Mesenchymal stem cell (in vitro differentiated cells and primary cell): ENCODE measurements at regions not wholly inside any gene's neighbourhood (a gene's known extent, or its start where the extent isn't known, plus 50 kb on each side); places are given as distances from the start of the nearest gene placed in this dataset.

ENCODE experiments used
- DNase-seq: peaks from one replicate; pipeline ENCODE4 v3.0.0-alpha.2; 2013
- H2AFZ ChIP-seq: one replicate; pipeline ENCODE4 v1.6.1; 2013; ENCODE audit warnings: low read depth, mild to moderate bottlenecking, control low read depth, inconsistent platforms, low read length, moderate library complexity
- H2AK5ac ChIP-seq: 2 replicates; pipeline ENCODE4 v1.6.1; 2013; ENCODE audit warnings: low read length, moderate library complexity, mild to moderate bottlenecking, inconsistent platforms; ENCODE audit not compliant: severe bottlenecking
- H2BK120ac ChIP-seq: one replicate; pipeline ENCODE4 v1.6.1; 2013; ENCODE audit warnings: low read depth, mild to moderate bottlenecking, inconsistent platforms, low read length, moderate library complexity
- H2BK12ac ChIP-seq, 2 experiments: one replicate each; pipeline ENCODE4 v1.6.1; 2013; ENCODE audit warnings: inconsistent platforms in 2 of 2, low read length in 2 of 2, mild to moderate bottlenecking in 2 of 2, moderate library complexity in 2 of 2, control low read depth in 1 of 2
- H2BK15ac ChIP-seq: one replicate; pipeline ENCODE4 v1.6.1; 2013; ENCODE audit warnings: mild to moderate bottlenecking, low read depth, inconsistent platforms; ENCODE audit not compliant: poor library complexity, severe bottlenecking
- H2BK5ac ChIP-seq: 2 replicates; pipeline ENCODE4 v1.6.1; 2013; ENCODE audit warnings: low read depth, mild to moderate bottlenecking, low read length, control low read depth, inconsistent platforms; ENCODE audit not compliant: poor library complexity, severe bottlenecking
- H3K14ac ChIP-seq, 2 experiments: one replicate each; pipeline ENCODE4 v1.6.1; 2013; ENCODE audit warnings: inconsistent platforms in 2 of 2, low read length in 2 of 2, control low read depth in 1 of 2, mild to moderate bottlenecking in 1 of 2, moderate library complexity in 1 of 2
- H3K18ac ChIP-seq, 2 experiments: one replicate each; pipeline ENCODE4 v1.6.1; 2013; ENCODE audit warnings: inconsistent platforms in 2 of 2, low read length in 2 of 2, control low read depth in 1 of 2, low read depth in 1 of 2, mild to moderate bottlenecking in 1 of 2
- H3K23ac ChIP-seq, 2 experiments: one replicate each; pipeline ENCODE4 v1.6.1; 2013; ENCODE audit warnings: inconsistent platforms in 2 of 2, low read length in 2 of 2, mild to moderate bottlenecking in 2 of 2, moderate library complexity in 2 of 2, control low read depth in 1 of 2
- H3K27ac ChIP-seq: 2 replicates; pipeline ENCODE4 v1.5.1; 2013; ENCODE audit warnings: mild to moderate bottlenecking, moderate library complexity, low read length, control low read depth, inconsistent platforms; ENCODE audit not compliant: poor library complexity, severe bottlenecking
- H3K27me3 ChIP-seq, 2 experiments: 2 replicates each; pipeline versions ENCODE4 v1.6.1 to v1.7.0; 2013; ENCODE audit warnings: low read length in 2 of 2, mild to moderate bottlenecking in 2 of 2, moderate library complexity in 2 of 2, control low read depth in 1 of 2, inconsistent platforms in 1 of 2; ENCODE audit not compliant: control insufficient read depth in 1 of 2, insufficient read depth in 1 of 2
- H3K36me3 ChIP-seq, 2 experiments: 2 replicates each; pipeline versions ENCODE4 v1.6.1 to v1.7.0; 2013; ENCODE audit warnings: low read length in 2 of 2, control low read depth in 1 of 2, inconsistent platforms in 1 of 2, low read depth in 1 of 2, mild to moderate bottlenecking in 1 of 2; ENCODE audit not compliant: insufficient read depth in 2 of 2, control insufficient read depth in 1 of 2
- H3K4ac ChIP-seq, 2 experiments: one replicate each; pipeline ENCODE4 v1.6.1; 2013; ENCODE audit warnings: inconsistent platforms in 2 of 2, low read length in 2 of 2, mild to moderate bottlenecking in 2 of 2, moderate library complexity in 2 of 2, control low read depth in 1 of 2, low read depth in 1 of 2
- H3K4me1 ChIP-seq: 2 replicates; pipeline ENCODE4 v1.6.1; 2013; ENCODE audit warnings: low read depth, low read length, control low read depth; ENCODE audit not compliant: control insufficient read depth, insufficient read depth
- H3K4me2 ChIP-seq: 2 replicates; pipeline ENCODE4 v1.6.1; 2013; ENCODE audit warnings: low read length, mild to moderate bottlenecking, inconsistent platforms; ENCODE audit not compliant: poor library complexity, severe bottlenecking
- H3K4me3 ChIP-seq, 2 experiments: 2 replicates each; pipeline versions ENCODE4 v1.5.1 to v1.7.0; 2013; ENCODE audit warnings: low read length in 2 of 2, mild to moderate bottlenecking in 2 of 2, control low read depth in 1 of 2, low read depth in 1 of 2; ENCODE audit not compliant: insufficient read depth in 1 of 2
- H3K79me1 ChIP-seq: replicated peaks from 2 replicates; pipeline ENCODE4 v1.6.1; 2013; ENCODE audit warnings: mild to moderate bottlenecking, control low read depth, low read length, inconsistent platforms; ENCODE audit not compliant: poor library complexity, severe bottlenecking
- H3K9ac ChIP-seq: 2 replicates; pipeline ENCODE4 v1.7.0; 2013; ENCODE audit warnings: mild to moderate bottlenecking, low read length, moderate library complexity
- H3K9me3 ChIP-seq: 2 replicates; pipeline ENCODE4 v1.7.0; 2013; ENCODE audit warnings: mild to moderate bottlenecking, low read length; ENCODE audit not compliant: control insufficient read depth
- H4K8ac ChIP-seq: one replicate; pipeline ENCODE4 v1.6.1; 2013; ENCODE audit warnings: inconsistent platforms, mild to moderate bottlenecking, low read length, moderate library complexity
- H4K91ac ChIP-seq: one replicate; pipeline ENCODE4 v1.6.1; 2013; ENCODE audit warnings: mild to moderate bottlenecking, low read length, inconsistent platforms
- WGBS: methylation state at CpG from one replicate; pipeline ENCODE4 v1.1.7; 2013; ENCODE audit warnings: mixed read lengths; 5-methylcytosine and 5-hydroxymethylcytosine counted together

- H3K4me1 ChIP-seq, result no peaks in the 10 kb centered on the region
- H3K27ac ChIP-seq, result no peak overlapping the region
- no peak overlapping the region for H3K4me3 ChIP-seq
- H4K8ac ChIP-seq, result no peak overlapping the region
- no peak overlapping the region for H3K9ac ChIP-seq
- H3K79me1 ChIP-seq, result no peaks in the 10 kb centered on the region
- H3K27me3 ChIP-seq, result peaks cover 0 to 5% of the 10 kb centered on the region in 2 experiments
- no peak overlapping the region for H2BK15ac ChIP-seq
- no peaks in the 10 kb centered on the region for H3K36me3 ChIP-seq
- no peak for DNase-seq
- no peak overlapping the region for H2BK12ac ChIP-seq
- H4K91ac ChIP-seq, result no peak overlapping the region
- H2AK5ac ChIP-seq, result no peak overlapping the region
- no peak overlapping the region for H3K14ac ChIP-seq
- no peak overlapping the region for H3K18ac ChIP-seq
- H2AFZ ChIP-seq, result no peak overlapping the region
- no peak overlapping the region for H3K4me2 ChIP-seq
- H2BK5ac ChIP-seq, result no peak overlapping the region
- H3K9me3 ChIP-seq, result no peaks in the 10 kb centered on the region
- H3K4ac ChIP-seq, result no peak overlapping the region
- no peak overlapping the region for H2BK120ac ChIP-seq
- H3K23ac ChIP-seq, result no peak overlapping the region
Observed at GRCh38 chr7:27344471-27344870, 101.9 kb downstream of the EVX1 start.

GRCh38 chr7:27345164-27345887, 102.7 kb downstream of the EVX1 start:
- Histone ChIP-seq H3K4me2 (no peak overlapping the region), H3K27ac (no peak overlapping the region), H2BK120ac (no peak overlapping the region), H4K91ac (no peak overlapping the region), H2BK5ac (no peak overlapping the region), H3K9ac (no peak overlapping the region), H3K4ac (no peak overlapping the region), H2BK15ac (no peak overlapping the region), H3K14ac (no peak overlapping the region), H3K4me1 (no peaks in the 10 kb centered on the region), H3K23ac (no peak overlapping the region), H3K18ac (no peak overlapping the region), H3K79me1 (no peaks in the 10 kb centered on the region), H3K36me3 (no peaks in the 10 kb centered on the region), H3K27me3 (peaks cover 0 to 11% of the 10 kb centered on the region in 2 experiments), H2AK5ac (no peak overlapping the region), H4K8ac (no peak overlapping the region), H2AFZ (no peak overlapping the region), H2BK12ac (no peak overlapping the region), H3K4me3 (no peak overlapping the region), H3K9me3 (no peaks in the 10 kb centered on the region)
- no peak for DNase-seq
- WGBS, result 100% methylated on average over 1 of the region's 3 CpGs

GRCh38 chr7:27345997-27346396, 103.4 kb downstream of the EVX1 start:
- H2BK120ac ChIP-seq, result no peak overlapping the region
- no peak overlapping the region for H3K14ac ChIP-seq
- peaks cover 0 to 12% of the 10 kb centered on the region in 2 experiments for H3K27me3 ChIP-seq
- no peaks in the 10 kb centered on the region for H3K9me3 ChIP-seq
- H3K18ac ChIP-seq, result no peak overlapping the region
- no peaks in the 10 kb centered on the region for H3K36me3 ChIP-seq
- H4K91ac ChIP-seq, result no peak overlapping the region
- no peak for DNase-seq
- no peaks in the 10 kb centered on the region for H3K79me1 ChIP-seq
- H3K9ac ChIP-seq, result peak overlapping the region; percentile 79
- H2BK12ac ChIP-seq, result no peak overlapping the region
- no peak overlapping the region for H2BK5ac ChIP-seq
- H3K4me3 ChIP-seq, result no peak overlapping the region
- no peak overlapping the region for H3K27ac ChIP-seq
- no peak overlapping the region for H2BK15ac ChIP-seq
- no peak overlapping the region for H2AFZ ChIP-seq
- H3K4me2 ChIP-seq, result no peak overlapping the region
- WGBS, result 98% methylated on average over 6 of the region's 8 CpGs
- no peaks in the 10 kb centered on the region for H3K4me1 ChIP-seq
- peak overlapping the region; percentile 19 for H4K8ac ChIP-seq
- no peak overlapping the region for H2AK5ac ChIP-seq
- no peak overlapping the region for H3K23ac ChIP-seq
- H3K4ac ChIP-seq, result no peak overlapping the region

- H2AFZ ChIP-seq, result no peak overlapping the region
- H3K27ac ChIP-seq, result no peak overlapping the region
- no peak overlapping the region for H2BK120ac ChIP-seq
- no peaks in the 10 kb centered on the region for H3K4me1 ChIP-seq
- peak overlapping the region in 1 of 2 experiments; percentile 48 for H3K4me3 ChIP-seq
- no peak overlapping the region for H3K14ac ChIP-seq
- no peaks in the 10 kb centered on the region for H3K9me3 ChIP-seq
- WGBS, result 16% methylated on average over 7 of the region's 10 CpGs
- H3K27me3 ChIP-seq, result peaks cover 0 to 12% of the 10 kb centered on the region in 2 experiments
- no peak overlapping the region for H4K91ac ChIP-seq
- no peak overlapping the region for H3K23ac ChIP-seq
- no peak overlapping the region for H2BK15ac ChIP-seq
- no peak overlapping the region for H3K4ac ChIP-seq
- peak; percentile 57 for DNase-seq
- H2BK12ac ChIP-seq, result no peak overlapping the region
- H4K8ac ChIP-seq, result no peak overlapping the region
- no peaks in the 10 kb centered on the region for H3K79me1 ChIP-seq
- H3K36me3 ChIP-seq, result no peaks in the 10 kb centered on the region
- no peak overlapping the region for H2AK5ac ChIP-seq
- no peak overlapping the region for H2BK5ac ChIP-seq
- no peak overlapping the region for H3K18ac ChIP-seq
- H3K4me2 ChIP-seq, result no peak overlapping the region
- peak overlapping the region; percentile 79 for H3K9ac ChIP-seq
Observed at GRCh38 chr7:27346531-27347275, 104.1 kb downstream of the EVX1 start.
